Thymus (tissue), 11 donors: ENCODE measurements at regions not wholly inside any gene's neighbourhood (a gene's known extent, or its start where the extent isn't known, plus 50 kb on each side); places are given as distances from the start of the nearest gene placed in this dataset.

ENCODE experiments used
- DNase-seq, 9 donors: peaks; one replicate each; pipeline ENCODE4 v3.0.0-alpha.2; 2013; ENCODE audit warnings: low spot score in 9 of 9, low read depth in 6 of 9, missing footprints in 1 of 9
- H3K27ac ChIP-seq, 2 donors: one replicate each; pipeline ENCODE4 v1.5.1; 2013; ENCODE audit warnings: control low read depth in 1 of 2, low read depth in 1 of 2, low read length in 1 of 2, mild to moderate bottlenecking in 1 of 2, moderate library complexity in 1 of 2
- H3K27me3 ChIP-seq, 2 donors: one replicate each; pipeline ENCODE4 v1.5.1; 2013; ENCODE audit warnings: low read length in 1 of 2; ENCODE audit not compliant: control insufficient read depth in 2 of 2, insufficient read depth in 1 of 2
- H3K36me3 ChIP-seq, 2 donors: one replicate each; pipeline ENCODE4 v1.5.1; 2013; ENCODE audit warnings: low read length in 1 of 2, mild to moderate bottlenecking in 1 of 2, moderate library complexity in 1 of 2; ENCODE audit not compliant: control insufficient read depth in 2 of 2, insufficient read depth in 2 of 2
- H3K4me1 ChIP-seq, 2 donors: one replicate each; pipeline ENCODE4 v1.5.1; 2013; ENCODE audit warnings: low read length in 2 of 2; ENCODE audit not compliant: control insufficient read depth in 2 of 2, insufficient read depth in 2 of 2
- H3K4me3 ChIP-seq, 2 donors: one replicate each; pipeline ENCODE4 v1.5.1; 2013; ENCODE audit warnings: low read length in 2 of 2, control low read depth in 1 of 2, mild to moderate bottlenecking in 1 of 2
- H3K9me3 ChIP-seq, 2 donors: one replicate each; pipeline ENCODE4 v1.5.1; 2013; ENCODE audit warnings: low read length in 1 of 2, mild to moderate bottlenecking in 1 of 2; ENCODE audit not compliant: control insufficient read depth in 2 of 2, insufficient read depth in 1 of 2
- WGBS: extraction: QIAGEN DNeasy Blood & Tissue Kit; methylation state at CpG from one replicate; pipeline ENCODE4 v1.1.7; 2013; 5-methylcytosine and 5-hydroxymethylcytosine counted together
- donor health status: healthy.

GRCh38 chrX:136975684-136976470, 57.9 kb downstream of the GPR101 start:
- H3K9me3 ChIP-seq: peaks cover 0 to 3% of the 10 kb centered on the region in 2 donors
- WGBS: 96% methylated on average over 3 of the region's 3 CpGs
- H3K4me1 ChIP-seq: no peaks in the 10 kb centered on the region
- H3K27ac ChIP-seq: no peak overlapping the region
- DNase-seq: no peak
- no peaks in the 10 kb centered on the region for H3K36me3 ChIP-seq
- no peaks in the 10 kb centered on the region for H3K27me3 ChIP-seq
- no peak overlapping the region for H3K4me3 ChIP-seq

DNA sequence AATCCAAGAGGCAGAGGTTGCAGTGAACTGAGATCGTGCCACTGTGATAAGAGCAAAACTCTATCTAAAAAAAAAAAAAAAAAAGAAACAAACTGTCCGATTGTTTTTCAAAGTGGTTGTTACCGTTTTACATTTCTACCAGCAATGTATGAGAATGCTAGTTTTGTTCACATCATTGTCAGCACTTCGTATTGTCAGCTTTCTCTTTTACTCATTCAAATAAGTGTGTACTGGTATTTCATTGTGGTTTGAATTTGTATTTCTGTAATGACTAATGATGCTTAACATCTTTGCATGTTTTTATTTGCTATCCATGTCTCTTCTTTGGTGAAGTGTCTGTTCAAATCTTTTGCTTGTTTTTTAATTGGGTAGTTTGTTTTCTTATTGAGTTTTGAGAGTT, 65.8 kb downstream of the GPR101 start:
- H3K9me3 ChIP-seq: no peaks in the 10 kb centered on the region
- WGBS: 98% methylated on average over 4 of the region's 4 CpGs
- H3K27ac ChIP-seq: no peak overlapping the region
- H3K36me3 ChIP-seq: no peaks in the 10 kb centered on the region
- no peak overlapping the region for H3K4me3 ChIP-seq
- no peaks in the 10 kb centered on the region for H3K4me1 ChIP-seq
- H3K27me3 ChIP-seq: no peaks in the 10 kb centered on the region
- DNase-seq: no peak

DNA sequence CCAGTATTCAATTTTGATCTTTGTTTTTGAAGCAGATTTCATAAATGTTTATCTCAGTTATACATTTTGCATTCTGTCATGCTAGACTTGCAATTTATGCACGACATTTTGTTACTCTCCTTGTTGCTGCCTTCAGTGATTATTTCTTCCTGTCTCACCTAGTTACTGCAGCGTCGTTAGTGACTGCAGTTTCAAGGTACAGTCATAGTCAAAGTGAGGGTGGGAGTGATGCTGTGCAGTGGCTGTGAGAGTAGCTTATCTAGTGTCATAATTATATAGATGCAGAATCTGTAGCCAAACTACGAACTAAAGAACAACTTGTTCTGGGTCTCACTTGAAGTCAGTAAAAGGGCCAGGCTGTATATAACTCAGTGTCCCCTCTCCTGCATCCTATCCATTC, 69.8 kb downstream of the GPR101 start:
- no peak overlapping the region for H3K4me3 ChIP-seq
- 94% methylated on average over 4 of the region's 4 CpGs for WGBS
- H3K27ac ChIP-seq: no peak overlapping the region
- no peak for DNase-seq
- H3K27me3 ChIP-seq: no peaks in the 10 kb centered on the region
- no peaks in the 10 kb centered on the region for H3K36me3 ChIP-seq
- no peaks in the 10 kb centered on the region for H3K4me1 ChIP-seq
- no peaks in the 10 kb centered on the region for H3K9me3 ChIP-seq

DNA sequence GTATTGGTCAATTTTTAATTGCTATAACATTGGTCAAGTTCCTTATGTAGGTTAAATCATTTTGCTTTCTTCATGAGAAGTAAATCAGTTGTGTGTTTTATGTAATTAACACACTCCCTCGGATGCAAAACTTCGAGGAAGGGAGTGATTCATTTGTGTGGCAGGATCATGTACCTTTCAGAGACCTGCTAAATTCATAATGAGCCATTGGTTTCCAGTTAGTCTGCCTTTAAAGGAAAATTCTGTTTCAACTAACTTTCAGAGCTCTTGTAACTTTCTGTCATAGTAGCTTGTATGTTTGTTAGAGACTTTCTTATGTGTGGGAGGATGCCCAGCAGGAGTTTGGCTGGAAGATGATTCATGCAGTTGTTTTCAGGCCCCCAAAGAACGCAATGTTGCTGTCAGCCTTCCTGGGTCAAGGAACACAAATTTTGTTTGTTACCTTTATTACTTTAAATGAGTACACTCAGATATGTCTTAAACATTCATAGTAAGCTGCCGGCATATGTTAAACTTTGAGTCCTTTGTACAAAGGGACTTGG, 72.1 kb downstream of the GPR101 start:
- no peaks in the 10 kb centered on the region for H3K4me1 ChIP-seq
- no peak for DNase-seq
- H3K36me3 ChIP-seq: no peaks in the 10 kb centered on the region
- no peak overlapping the region for H3K4me3 ChIP-seq
- no peak overlapping the region for H3K27ac ChIP-seq
- no peaks in the 10 kb centered on the region for H3K27me3 ChIP-seq
- 97% methylated on average over 4 of the region's 4 CpGs for WGBS
- H3K9me3 ChIP-seq: no peaks in the 10 kb centered on the region

GRCh38 chrX:136954930-136955329, 74.4 kb upstream of the RBMX start:
- no peak overlapping the region for H3K4me3 ChIP-seq
- H3K27me3 ChIP-seq: peaks cover 0 to 3% of the 10 kb centered on the region in 2 donors
- no peaks in the 10 kb centered on the region for H3K36me3 ChIP-seq
- no peaks in the 10 kb centered on the region for H3K9me3 ChIP-seq
- H3K4me1 ChIP-seq: no peaks in the 10 kb centered on the region
- WGBS: 12% methylated on average over 4 of the region's 4 CpGs
- DNase-seq: peak in 3 of 9 donors; percentile 0 to 24 (median 2)
- no peak overlapping the region for H3K27ac ChIP-seq

GRCh38 chrX:136953867-136954787, 73.6 kb upstream of the RBMX start:
- no peaks in the 10 kb centered on the region for H3K4me1 ChIP-seq
- no peaks in the 10 kb centered on the region for H3K36me3 ChIP-seq
- H3K9me3 ChIP-seq: no peaks in the 10 kb centered on the region
- DNase-seq: peak; percentile 2 to 70 (median 20)
- 66% methylated on average over 26 of the region's 26 CpGs for WGBS
- peaks cover 0 to 3% of the 10 kb centered on the region in 2 donors for H3K27me3 ChIP-seq
- H3K4me3 ChIP-seq: no peak overlapping the region
- H3K27ac ChIP-seq: no peak overlapping the region

DNA sequence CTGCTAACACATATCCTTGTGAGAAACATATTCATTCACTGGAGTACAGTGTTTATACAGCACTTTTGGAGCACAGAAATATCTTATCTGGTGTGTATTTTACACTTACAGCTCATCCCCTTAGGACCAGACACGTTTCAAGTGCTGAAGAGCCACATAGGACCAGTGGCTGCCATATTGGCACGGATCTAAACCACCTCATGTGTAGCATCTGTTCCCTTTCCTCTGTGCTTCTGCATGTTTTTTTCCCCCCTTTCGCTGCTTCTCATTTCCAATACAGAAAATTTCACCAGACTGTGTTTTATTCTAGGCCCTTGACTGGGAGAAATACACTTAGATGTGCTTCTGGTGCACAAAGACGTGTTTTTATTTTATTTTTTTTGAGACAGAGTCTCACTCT, 69.7 kb upstream of the RBMX start:
- no peaks in the 10 kb centered on the region for H3K4me1 ChIP-seq
- H3K4me3 ChIP-seq: no peak overlapping the region
- WGBS: 98% methylated on average over 4 of the region's 4 CpGs
- no peaks in the 10 kb centered on the region for H3K9me3 ChIP-seq
- peaks cover 0 to 3% of the 10 kb centered on the region in 2 donors for H3K27me3 ChIP-seq
- H3K36me3 ChIP-seq: no peaks in the 10 kb centered on the region
- no peak overlapping the region for H3K27ac ChIP-seq
- no peak for DNase-seq

GRCh38 chrX:136941396-136942337, 61.1 kb upstream of the RBMX start:
- H3K27me3 ChIP-seq: no peaks in the 10 kb centered on the region
- DNase-seq: no peak
- H3K27ac ChIP-seq: no peak overlapping the region
- no peaks in the 10 kb centered on the region for H3K9me3 ChIP-seq
- no peaks in the 10 kb centered on the region for H3K4me1 ChIP-seq
- H3K4me3 ChIP-seq: no peak overlapping the region
- no peaks in the 10 kb centered on the region for H3K36me3 ChIP-seq
- 97% methylated on average over 9 of the region's 9 CpGs for WGBS
